ENCODE measurements at regions not wholly inside any gene's neighbourhood (a gene's known extent, or its start where the extent isn't known, plus 50 kb on each side); places are given as distances from the start of the nearest gene placed in this dataset.

DNA sequence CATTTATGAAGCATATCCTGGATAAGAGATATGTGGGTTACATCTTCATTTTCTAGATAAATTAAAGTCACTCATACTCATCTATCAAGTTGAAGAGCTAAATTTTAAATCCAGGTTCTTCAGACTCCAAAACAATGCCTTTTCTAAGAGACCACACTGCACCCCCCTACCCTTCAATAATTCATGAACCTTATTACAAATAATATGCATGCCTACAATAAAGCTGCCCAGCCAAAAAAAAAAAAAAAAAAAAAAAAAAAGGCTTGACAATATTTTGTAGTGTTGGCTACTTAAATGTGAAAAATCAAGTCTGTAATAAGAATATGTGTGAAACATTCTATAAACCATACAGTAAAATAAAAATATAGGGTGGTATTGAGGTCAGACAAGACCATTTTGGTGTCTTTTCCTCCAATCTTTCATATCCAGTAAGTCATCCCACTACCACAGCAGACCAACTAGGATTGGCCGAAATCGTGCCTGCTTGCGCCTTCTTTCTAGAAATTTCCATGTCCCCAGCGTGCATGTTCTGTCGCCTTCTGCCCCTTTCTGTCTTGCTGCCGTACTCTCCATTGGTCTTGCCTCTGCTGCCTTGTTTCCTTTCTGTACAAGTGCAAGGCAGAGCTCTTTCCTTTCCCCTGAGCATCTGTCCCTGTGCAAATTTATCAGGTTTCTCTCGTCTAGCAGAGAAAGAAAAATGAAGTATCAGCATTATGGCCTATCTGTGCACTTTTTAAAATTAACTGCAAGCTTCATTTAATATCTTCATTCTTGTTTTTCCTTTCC lies 92.6 kb upstream of the NDUFV2 start:
- H3K27ac Mint-ChIP-seq (ENCODE audit: unreplicated experiment): no peak overlapping the region
- ChIA-PET POLR2A (no interaction called here), CTCF (interaction anchor here (0.7 kb wide), 1 partner anchor 475 kb away, joined by 3 read pairs; no protein-coding TSS in a partner anchor)
- no peaks in the 10 kb centered on the region for H3K27me3 Mint-ChIP-seq (ENCODE audit: insufficient read depth, unreplicated experiment)
- H3K4me3 Mint-ChIP-seq (ENCODE audit: unreplicated experiment): no peak overlapping the region
- H3K4me1 Mint-ChIP-seq (ENCODE audit: low read depth, unreplicated experiment): no peaks in the 10 kb centered on the region
- no peaks in the 10 kb centered on the region for H3K27me3 ChIP-seq (replicated peaks; ENCODE audit: control insufficient read depth, insufficient read depth, low read length)
- TF ChIP-seq, protein P1, sequence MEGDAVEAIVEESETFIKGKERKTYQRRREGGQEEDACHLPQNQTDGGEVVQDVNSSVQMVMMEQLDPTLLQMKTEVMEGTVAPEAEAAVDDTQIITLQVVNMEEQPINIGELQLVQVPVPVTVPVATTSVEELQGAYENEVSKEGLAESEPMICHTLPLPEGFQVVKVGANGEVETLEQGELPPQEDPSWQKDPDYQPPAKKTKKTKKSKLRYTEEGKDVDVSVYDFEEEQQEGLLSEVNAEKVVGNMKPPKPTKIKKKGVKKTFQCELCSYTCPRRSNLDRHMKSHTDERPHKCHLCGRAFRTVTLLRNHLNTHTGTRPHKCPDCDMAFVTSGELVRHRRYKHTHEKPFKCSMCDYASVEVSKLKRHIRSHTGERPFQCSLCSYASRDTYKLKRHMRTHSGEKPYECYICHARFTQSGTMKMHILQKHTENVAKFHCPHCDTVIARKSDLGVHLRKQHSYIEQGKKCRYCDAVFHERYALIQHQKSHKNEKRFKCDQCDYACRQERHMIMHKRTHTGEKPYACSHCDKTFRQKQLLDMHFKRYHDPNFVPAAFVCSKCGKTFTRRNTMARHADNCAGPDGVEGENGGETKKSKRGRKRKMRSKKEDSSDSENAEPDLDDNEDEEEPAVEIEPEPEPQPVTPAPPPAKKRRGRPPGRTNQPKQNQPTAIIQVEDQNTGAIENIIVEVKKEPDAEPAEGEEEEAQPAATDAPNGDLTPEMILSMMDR (IDR thresholded peaks at IDR 0.05; ENCODE audit: insufficient read depth in 1 of 2, low read depth in 1 of 2, low read length in 1 of 2, severe bottlenecking in 1 of 2, unreplicated experiment in 1 of 2): no peak
- H3K9me3 Mint-ChIP-seq (ENCODE audit: unreplicated experiment): no peaks in the 10 kb centered on the region
- no peaks in the 10 kb centered on the region for H3K36me3 Mint-ChIP-seq (ENCODE audit: insufficient read depth, unreplicated experiment)
- H3K4me1 ChIP-seq: no peaks in the 10 kb centered on the region
- DNase-seq: no peak
- BruUV-seq (replicated peaks): no TSS peak
- H3K4me3 ChIP-seq (ENCODE audit: low read depth, low read length): no peak overlapping the region
- intact Hi-C loops (cut with micrococcal nuclease; ENCODE audit: unreplicated experiment): no loop called here
- no peaks in the 10 kb centered on the region for H3K9me3 ChIP-seq
- no peaks in the 10 kb centered on the region for H3K36me3 ChIP-seq (ENCODE audit: control insufficient read depth, insufficient read depth, low read length)

DNA sequence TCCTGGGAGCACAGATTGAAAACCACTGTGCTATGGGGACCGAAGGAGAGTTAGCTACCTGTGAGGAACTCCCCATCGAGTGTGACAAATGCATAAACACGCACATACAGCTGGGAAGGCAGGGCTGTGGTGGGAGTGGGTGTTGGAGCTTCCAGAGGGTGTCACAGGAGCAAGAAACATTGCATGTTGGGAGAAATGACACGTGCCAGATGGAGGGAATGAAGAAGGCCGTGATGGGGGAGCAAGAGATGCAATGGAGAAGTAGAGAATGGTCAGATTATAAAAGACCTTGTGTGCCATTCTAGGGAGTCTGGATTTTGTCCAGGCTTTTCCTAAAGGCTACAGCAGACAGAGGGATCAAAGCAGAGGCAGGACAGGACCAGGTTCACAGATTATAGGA lies 91.1 kb upstream of the NDUFV2 start:
- TF ChIP-seq, protein P1 (IDR thresholded peaks at IDR 0.05; ENCODE audit: insufficient read depth in 1 of 2, low read depth in 1 of 2, low read length in 1 of 2, severe bottlenecking in 1 of 2, unreplicated experiment in 1 of 2): no peak
- Mint-ChIP-seq H3K4me1 (ENCODE audit: low read depth, unreplicated experiment) (no peaks in the 10 kb centered on the region), H3K4me3 (ENCODE audit: unreplicated experiment) (no peak overlapping the region), H3K27ac (ENCODE audit: unreplicated experiment) (no peak overlapping the region), H3K27me3 (ENCODE audit: insufficient read depth, unreplicated experiment) (no peaks in the 10 kb centered on the region), H3K36me3 (ENCODE audit: insufficient read depth, unreplicated experiment) (no peaks in the 10 kb centered on the region), H3K9me3 (ENCODE audit: unreplicated experiment) (no peaks in the 10 kb centered on the region)
- no peak overlapping the region for H3K4me3 ChIP-seq (ENCODE audit: low read depth, low read length)
- ChIA-PET CTCF (no interaction called here), POLR2A (no interaction called here)
- no TSS peak for BruUV-seq (replicated peaks)
- H3K4me1 ChIP-seq: no peaks in the 10 kb centered on the region
- H3K36me3 ChIP-seq (ENCODE audit: control insufficient read depth, insufficient read depth, low read length): no peaks in the 10 kb centered on the region
- no peaks in the 10 kb centered on the region for H3K27me3 ChIP-seq (replicated peaks; ENCODE audit: control insufficient read depth, insufficient read depth, low read length)
- H3K9me3 ChIP-seq: no peaks in the 10 kb centered on the region
- no peak for DNase-seq
- intact Hi-C loops (cut with micrococcal nuclease; ENCODE audit: unreplicated experiment): no loop called here

DNA sequence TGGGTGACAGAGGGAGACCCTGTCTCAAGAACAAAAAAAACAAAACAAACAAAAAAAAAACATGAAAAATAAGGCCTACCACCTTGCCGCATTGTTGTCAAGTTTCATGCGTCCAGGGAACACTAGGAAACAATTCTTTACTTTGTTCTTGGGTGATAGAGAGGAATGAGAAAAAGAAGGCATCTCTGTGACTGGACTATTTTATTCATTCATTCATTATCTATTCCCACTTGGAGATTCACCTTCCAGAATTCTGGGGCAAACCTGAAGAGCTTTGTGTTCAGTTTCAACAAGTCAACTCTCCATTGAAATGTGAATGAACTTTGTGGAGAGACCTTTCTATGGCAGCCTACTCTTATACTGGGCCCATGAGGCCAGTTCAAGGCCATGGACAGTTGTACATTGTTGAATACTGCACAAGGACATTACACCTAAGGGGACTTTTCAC lies 88.5 kb upstream of the NDUFV2 start:
- POLR2A ChIA-PET: no interaction called here
- H3K27me3 ChIP-seq (replicated peaks; ENCODE audit: control insufficient read depth, insufficient read depth, low read length): no peaks in the 10 kb centered on the region
- intact Hi-C loops (cut with micrococcal nuclease; ENCODE audit: unreplicated experiment): no loop called here
- CTCF ChIA-PET: no interaction called here
- TF ChIP-seq, protein P1 (IDR thresholded peaks at IDR 0.05; ENCODE audit: insufficient read depth in 1 of 2, low read depth in 1 of 2, low read length in 1 of 2, severe bottlenecking in 1 of 2, unreplicated experiment in 1 of 2): no peak
- H3K36me3 ChIP-seq (ENCODE audit: control insufficient read depth, insufficient read depth, low read length): no peaks in the 10 kb centered on the region
- H3K27me3 Mint-ChIP-seq (ENCODE audit: insufficient read depth, unreplicated experiment): no peaks in the 10 kb centered on the region
- H3K4me1 ChIP-seq: no peaks in the 10 kb centered on the region
- no peaks in the 10 kb centered on the region for H3K36me3 Mint-ChIP-seq (ENCODE audit: insufficient read depth, unreplicated experiment)
- H3K4me3 Mint-ChIP-seq (ENCODE audit: unreplicated experiment): no peak overlapping the region
- no peak for DNase-seq
- H3K4me1 Mint-ChIP-seq (ENCODE audit: low read depth, unreplicated experiment): no peaks in the 10 kb centered on the region
- no peak overlapping the region for H3K27ac Mint-ChIP-seq (ENCODE audit: unreplicated experiment)
- H3K4me3 ChIP-seq (ENCODE audit: low read depth, low read length): no peak overlapping the region
- BruUV-seq (replicated peaks): no TSS peak
- H3K9me3 ChIP-seq: no peaks in the 10 kb centered on the region
- peaks cover 6% of the 10 kb centered on the region for H3K9me3 Mint-ChIP-seq (ENCODE audit: unreplicated experiment)
